ENCODE measurements at regions not wholly inside any gene's neighbourhood (a gene's known extent, or its start where the extent isn't known, plus 50 kb on each side); places are given as distances from the start of the nearest gene placed in this dataset.
A peak's percentile ranks its signal among the peaks of the same experiment; 100 is the strongest.

DNA sequence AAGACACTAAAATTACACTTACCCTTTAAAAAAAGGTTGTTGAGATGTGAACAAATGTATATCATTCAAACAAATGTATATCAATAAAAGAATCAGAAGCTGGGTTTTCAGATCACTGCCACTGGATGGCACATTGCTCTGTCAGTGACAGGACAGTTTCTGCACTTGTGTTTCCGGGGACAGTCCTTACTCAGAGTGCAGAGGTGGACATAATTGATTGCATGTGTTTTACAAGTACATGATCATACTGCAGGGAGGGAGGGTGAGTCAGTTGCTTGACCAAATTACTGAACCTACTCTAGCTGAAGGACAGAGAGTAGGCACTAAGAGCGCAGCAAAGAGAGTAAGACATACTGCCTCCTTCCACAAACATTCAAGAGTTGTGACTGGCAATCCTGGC is 302.3 kb downstream of the TENT5A start:
- no peak for TF ChIP-seq POLR2A (IDR thresholded peaks at IDR 0.05)
- TF ChIP-seq, protein P1, sequence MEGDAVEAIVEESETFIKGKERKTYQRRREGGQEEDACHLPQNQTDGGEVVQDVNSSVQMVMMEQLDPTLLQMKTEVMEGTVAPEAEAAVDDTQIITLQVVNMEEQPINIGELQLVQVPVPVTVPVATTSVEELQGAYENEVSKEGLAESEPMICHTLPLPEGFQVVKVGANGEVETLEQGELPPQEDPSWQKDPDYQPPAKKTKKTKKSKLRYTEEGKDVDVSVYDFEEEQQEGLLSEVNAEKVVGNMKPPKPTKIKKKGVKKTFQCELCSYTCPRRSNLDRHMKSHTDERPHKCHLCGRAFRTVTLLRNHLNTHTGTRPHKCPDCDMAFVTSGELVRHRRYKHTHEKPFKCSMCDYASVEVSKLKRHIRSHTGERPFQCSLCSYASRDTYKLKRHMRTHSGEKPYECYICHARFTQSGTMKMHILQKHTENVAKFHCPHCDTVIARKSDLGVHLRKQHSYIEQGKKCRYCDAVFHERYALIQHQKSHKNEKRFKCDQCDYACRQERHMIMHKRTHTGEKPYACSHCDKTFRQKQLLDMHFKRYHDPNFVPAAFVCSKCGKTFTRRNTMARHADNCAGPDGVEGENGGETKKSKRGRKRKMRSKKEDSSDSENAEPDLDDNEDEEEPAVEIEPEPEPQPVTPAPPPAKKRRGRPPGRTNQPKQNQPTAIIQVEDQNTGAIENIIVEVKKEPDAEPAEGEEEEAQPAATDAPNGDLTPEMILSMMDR (IDR thresholded peaks at IDR 0.05) = peak in 2 of 4 donors; percentile 17 to 19
- ATAC-seq (peak; percentile 62 to 94 (median 72)), DNase-seq (peak in 1 of 3 donors; percentile 13)
- H3K4me3 ChIP-seq = no peak overlapping the region
- intact Hi-C loops (cut with DNase I) = no loop called here
- no peaks in the 10 kb centered on the region for H3K36me3 ChIP-seq
- no peaks in the 10 kb centered on the region for H3K9me3 ChIP-seq
- WGBS (ENCODE audit: insufficient coverage, low coverage, low lambda C conversion rate, missing lambda C conversion rate) = 55% methylated on average over 2 of the region's 2 CpGs
- H3K4me1 ChIP-seq = peaks cover 0 to 4% (median 0%) of the 10 kb centered on the region in 4 donors
- no peak overlapping the region for H3K27ac ChIP-seq
- H3K27me3 ChIP-seq = no peaks in the 10 kb centered on the region

DNA sequence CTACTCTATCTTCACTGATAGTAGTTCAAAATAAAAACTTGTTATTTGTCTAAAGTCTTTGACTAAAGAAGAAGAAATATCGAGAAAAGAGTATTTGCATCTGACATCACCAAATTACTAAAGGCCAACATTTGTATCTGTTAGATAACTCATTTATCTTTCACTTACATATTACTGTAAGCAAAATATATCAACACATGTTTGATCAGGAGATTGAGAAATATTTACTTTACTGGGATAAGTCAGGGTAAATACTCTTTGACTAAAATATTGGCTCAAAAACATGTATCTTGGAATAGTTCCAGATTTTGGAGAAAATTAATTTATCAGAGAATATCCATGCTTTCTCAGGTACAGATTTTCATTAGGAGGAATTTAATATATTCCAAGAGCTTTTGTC is 306.0 kb downstream of the TENT5A start:
- Histone ChIP-seq H3K27me3 (no peaks in the 10 kb centered on the region), H3K36me3 (no peaks in the 10 kb centered on the region), H3K9me3 (no peaks in the 10 kb centered on the region), H3K27ac (no peak overlapping the region), H3K4me1 (peaks cover 0 to 4% (median 0%) of the 10 kb centered on the region in 4 donors), H3K4me3 (no peak overlapping the region)
- DNase-seq (no peak), ATAC-seq (peak in 2 of 4 donors; percentile 52 to 59)
- intact Hi-C loops (cut with DNase I) = no loop called here
- no peak for TF ChIP-seq POLR2A (IDR thresholded peaks at IDR 0.05)
- TF ChIP-seq, protein P1 (IDR thresholded peaks at IDR 0.05) = no peak
- 30% methylated on average over 1 of the region's 1 CpG for WGBS (ENCODE audit: insufficient coverage, low coverage, low lambda C conversion rate, missing lambda C conversion rate)

DNA sequence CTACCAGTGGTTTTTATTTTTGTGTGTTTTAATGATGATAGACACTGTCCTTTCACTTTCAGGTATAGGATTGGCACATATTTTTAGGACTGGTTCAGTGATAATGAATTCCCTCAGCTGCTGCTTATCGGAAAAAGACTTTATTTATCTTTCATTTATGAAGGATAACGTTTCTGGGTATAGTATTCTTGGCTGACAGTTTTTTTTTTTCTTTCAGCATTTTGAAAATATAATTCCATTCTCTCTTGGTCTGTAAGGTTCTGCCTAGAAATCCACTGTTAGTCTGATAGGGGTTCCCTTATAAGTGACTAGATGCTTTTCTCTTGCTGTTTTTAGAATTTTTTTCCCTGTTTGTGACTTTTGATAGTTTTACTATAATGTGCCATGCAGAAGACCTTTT is 313.1 kb downstream of the TENT5A start:
- intact Hi-C loops (cut with DNase I) = no loop called here
- ATAC-seq = no peak
- Histone ChIP-seq H3K27me3 (no peaks in the 10 kb centered on the region), H3K36me3 (no peaks in the 10 kb centered on the region), H3K4me3 (no peak overlapping the region), H3K9me3 (no peaks in the 10 kb centered on the region), H3K4me1 (no peaks in the 10 kb centered on the region), H3K27ac (no peak overlapping the region)
- no peak for DNase-seq
- TF ChIP-seq, protein P1 (IDR thresholded peaks at IDR 0.05) = no peak
- TF ChIP-seq POLR2A (IDR thresholded peaks at IDR 0.05) = no peak
- WGBS (ENCODE audit: insufficient coverage, low coverage, low lambda C conversion rate, missing lambda C conversion rate) = 60% methylated on average over 2 of the region's 2 CpGs

DNA sequence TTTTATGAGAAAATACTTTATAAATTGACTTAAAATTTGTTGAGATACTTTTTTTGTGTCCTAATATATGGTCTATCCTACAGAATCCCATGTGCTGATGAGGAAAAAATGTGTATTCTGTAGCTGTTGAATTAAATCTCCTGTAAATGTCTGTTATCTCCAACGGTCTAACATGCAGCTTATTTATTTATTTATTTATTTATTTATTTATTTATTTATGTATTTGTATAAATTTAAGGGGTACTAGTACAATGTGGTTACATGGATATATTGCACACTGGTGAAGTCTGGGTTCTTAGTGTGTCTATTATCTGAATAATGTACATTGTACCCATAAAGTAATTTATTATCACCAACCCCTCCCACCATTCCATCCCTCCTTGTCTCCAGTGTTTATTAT is 315.5 kb downstream of the TENT5A start:
- Histone ChIP-seq H3K27me3 (no peaks in the 10 kb centered on the region), H3K4me3 (no peak overlapping the region), H3K9me3 (no peaks in the 10 kb centered on the region), H3K36me3 (no peaks in the 10 kb centered on the region), H3K4me1 (no peaks in the 10 kb centered on the region), H3K27ac (no peak overlapping the region)
- DNase-seq (no peak), ATAC-seq (no peak)
- 38% methylated on average over 1 of the region's 1 CpG for WGBS (ENCODE audit: insufficient coverage, low coverage, low lambda C conversion rate, missing lambda C conversion rate)
- intact Hi-C loops (cut with DNase I) = no loop called here
- TF ChIP-seq POLR2A (IDR thresholded peaks at IDR 0.05) = no peak
- TF ChIP-seq, protein P1 (IDR thresholded peaks at IDR 0.05) = no peak

DNA sequence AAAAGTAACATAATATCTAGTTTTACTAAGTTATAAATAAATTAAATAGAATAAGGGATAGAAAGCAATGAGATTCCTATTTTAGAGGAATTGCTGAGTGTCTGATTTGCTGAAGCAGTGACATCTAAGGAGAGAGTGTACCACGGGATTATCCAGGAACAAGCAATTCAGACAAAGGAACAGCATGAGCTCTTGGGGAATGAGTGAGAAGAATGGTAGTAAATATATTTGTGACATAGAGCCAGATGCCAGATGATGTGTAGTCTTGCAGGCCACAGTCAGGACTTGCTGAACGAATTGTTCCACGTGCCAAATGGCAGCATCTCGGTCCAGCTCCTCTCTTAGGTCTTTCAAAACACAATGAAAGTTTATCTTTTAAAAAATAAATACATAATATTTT is 339.2 kb downstream of the TENT5A start:
- H3K27me3 ChIP-seq = no peaks in the 10 kb centered on the region
- H3K4me1 ChIP-seq = no peaks in the 10 kb centered on the region
- 80% methylated on average over 4 of the region's 4 CpGs for WGBS (ENCODE audit: insufficient coverage, low coverage, low lambda C conversion rate, missing lambda C conversion rate)
- no peak for ATAC-seq
- no peak for TF ChIP-seq POLR2A (IDR thresholded peaks at IDR 0.05)
- TF ChIP-seq, protein P1 (IDR thresholded peaks at IDR 0.05) = no peak
- no peak for DNase-seq
- H3K27ac ChIP-seq = no peak overlapping the region
- H3K36me3 ChIP-seq = no peaks in the 10 kb centered on the region
- no peak overlapping the region for H3K4me3 ChIP-seq
- intact Hi-C loops (cut with DNase I) = no loop called here
- no peaks in the 10 kb centered on the region for H3K9me3 ChIP-seq
